ENCODE measurements at regions not wholly inside any gene's neighbourhood (a gene's known extent, or its start where the extent isn't known, plus 50 kb on each side); places are given as distances from the start of the nearest gene placed in this dataset.
"Not testable (repeated sequence)": the region's sequence is repeated elsewhere in the genome, so short reads cannot be mapped to it uniquely, and the experiment has no call there.

DNA sequence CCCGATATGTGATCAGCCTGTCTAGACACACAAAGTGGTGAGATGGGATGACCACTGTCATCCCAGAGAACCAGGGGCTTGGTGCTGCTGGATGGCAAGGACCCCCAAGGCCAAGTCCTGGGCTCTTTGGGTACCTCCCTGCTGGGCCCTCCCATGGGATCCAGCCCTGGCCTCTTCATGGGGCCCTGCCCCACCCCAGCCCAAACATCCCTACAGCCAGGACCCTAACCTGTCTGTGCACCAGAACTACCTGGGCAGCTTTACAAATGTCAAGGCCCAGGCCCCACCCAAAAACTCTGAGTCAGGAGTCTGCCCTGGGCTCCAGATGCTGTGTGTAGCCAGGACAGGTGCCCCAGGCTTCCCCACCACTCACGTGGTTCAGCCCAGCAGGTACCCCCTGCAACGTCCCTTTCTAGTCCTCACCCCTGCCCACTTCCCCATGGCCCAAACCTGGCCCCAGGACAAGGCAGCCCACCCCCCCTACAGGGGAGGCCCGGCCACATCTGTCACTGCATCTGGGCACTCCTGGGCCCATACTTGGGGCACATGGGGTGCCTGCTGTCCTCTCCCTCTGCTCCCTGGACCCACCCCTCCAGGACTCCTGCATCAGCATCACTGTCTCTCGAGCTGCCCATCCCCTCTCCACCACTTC is 233.5 kb downstream of the TUBA3C start:
- DNase-seq = no peak

DNA sequence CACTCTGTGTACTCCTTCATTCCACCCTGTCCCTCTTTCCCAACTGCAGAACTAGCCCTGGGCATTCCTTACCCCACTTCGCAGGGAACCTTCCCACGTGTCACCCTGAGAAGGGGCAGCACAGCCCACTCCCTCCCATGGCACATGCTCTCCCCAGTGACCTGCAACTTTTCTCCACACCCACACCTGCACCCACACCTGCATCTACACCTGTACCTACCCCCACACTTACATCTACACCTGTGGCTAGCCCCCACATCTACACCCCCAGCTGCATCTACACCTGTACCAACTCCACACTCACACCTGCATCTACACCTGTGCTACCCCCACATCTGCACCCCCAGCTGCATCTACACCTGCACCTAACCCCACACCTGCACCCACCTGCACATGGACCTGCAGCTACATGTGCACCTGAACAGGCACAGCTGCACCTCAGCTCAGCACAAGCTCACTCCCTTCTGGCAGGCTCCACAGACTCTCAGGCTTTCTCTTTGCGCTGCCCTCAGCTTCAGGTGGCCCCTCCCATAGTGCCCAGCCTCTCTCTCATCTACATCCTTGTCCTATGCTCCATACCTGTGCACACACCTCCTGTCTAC is 234.1 kb downstream of the TUBA3C start:
- no peak for DNase-seq

GRCh38 chr13:18946738-18947137 is 234.9 kb downstream of the TUBA3C start:
- DNase-seq = no peak

DNA sequence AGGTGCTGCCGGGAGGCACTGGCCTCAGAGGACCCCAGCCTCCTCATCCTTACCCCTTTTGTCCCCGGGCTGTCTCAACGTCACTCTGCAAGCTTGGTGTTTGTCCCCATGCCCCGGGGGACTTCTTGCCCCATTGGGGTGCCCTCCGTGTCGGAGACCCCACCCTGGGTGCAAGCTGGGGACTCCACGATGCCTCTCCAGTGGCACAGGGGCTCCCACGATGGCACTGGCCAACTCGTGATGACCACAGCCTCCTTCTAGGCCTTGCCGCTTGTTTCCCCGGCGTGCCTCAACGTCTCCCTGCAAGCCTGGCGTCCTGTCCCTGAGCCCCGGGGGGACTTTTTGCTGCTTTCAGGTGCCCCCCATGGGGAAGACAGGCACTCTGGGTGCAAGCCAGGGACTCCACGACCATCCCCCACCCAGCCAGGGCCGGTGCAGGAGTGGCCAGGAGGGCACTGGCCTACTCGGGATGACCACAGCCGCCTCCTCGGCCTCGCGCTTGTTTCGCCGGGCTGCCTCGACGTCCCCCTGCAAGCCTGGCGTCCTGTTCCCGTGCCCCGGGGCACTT is 237.0 kb downstream of the TUBA3C start:
- no peak for DNase-seq

DNA sequence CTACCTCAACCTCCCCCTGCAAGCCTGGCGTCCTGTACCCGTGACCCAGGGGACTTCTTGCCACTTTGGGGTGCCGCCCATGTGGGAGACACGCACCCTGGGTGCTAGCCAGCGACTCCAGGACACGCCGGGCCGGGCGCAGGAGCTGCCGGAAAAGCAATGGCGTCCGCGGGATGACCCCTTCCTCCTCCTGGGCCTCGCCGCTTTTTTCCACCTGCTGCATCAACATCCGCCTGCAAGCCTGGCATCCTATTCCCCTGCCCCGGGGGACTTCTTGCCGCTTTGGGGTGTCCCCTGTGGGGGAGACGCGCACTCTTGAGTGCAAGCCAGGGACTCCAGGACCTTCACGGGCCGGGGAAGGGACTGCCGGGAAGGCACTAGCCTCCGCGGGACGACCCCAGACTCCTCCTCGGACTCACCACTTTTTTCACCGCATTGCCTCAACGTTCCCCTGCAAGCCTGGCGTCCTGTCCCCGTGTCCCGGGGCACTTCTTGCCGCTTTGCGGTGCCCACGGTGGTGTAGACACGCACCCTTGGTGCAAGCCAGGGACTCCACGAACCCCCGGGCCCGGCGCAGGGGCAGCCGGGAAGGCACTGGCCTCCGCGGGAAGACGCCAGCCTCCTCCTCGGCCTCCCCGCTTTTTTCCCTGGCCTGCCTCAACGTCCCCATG is 237.8 kb downstream of the TUBA3C start:
- DNase-seq = no peak

DNA sequence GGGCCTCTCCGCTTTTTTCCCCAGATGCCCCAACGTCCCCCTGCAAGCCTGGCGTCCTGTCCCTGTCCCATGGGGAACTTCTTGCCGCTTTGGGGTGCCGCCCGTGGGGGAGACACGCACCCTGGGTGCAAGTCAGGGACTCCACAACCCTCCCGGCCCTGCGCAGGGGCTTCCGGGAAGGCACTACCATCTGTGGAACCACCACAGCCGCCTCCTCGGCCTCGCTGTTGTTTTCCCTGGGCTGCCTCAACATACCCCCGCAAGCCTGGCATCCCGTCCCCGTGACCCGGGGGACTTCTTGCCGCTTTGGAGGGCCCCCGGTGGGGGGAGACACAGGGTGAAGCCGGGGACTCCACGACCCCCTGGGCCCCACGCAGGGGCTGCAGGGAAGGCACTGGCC is 238.4 kb downstream of the TUBA3C start:
- DNase-seq = no peak

- DNase-seq = no peak
These were observed 245.5 kb downstream of the TUBA3C start for GRCh38 chr13:18936104-18936503.

- no peak for DNase-seq
These were observed 260.6 kb downstream of the TUBA3C start for GRCh38 chr13:18921063-18921462.

GRCh38 chr13:18905096-18905495 is 276.5 kb downstream of the TUBA3C start:
- DNase-seq = not testable (repeated sequence)

DNA sequence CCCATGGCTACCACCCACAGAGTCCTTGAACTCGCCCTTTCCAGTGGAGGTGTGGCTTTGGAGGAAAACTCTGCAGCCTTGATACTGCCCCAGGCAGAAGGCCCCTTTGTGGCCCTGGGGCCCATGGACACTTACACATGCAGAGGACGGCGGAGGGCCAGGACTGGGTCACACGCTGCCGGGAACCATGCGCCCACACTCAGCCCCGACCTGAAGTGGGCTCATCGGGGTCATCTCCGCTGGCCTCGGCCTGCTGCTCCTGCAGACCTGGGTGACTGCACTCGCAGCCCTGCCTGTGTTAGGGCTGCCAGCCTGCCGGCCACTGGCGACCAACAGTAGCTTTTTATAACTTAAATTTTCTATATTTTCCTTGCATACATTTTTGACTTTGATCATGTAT is 286.2 kb downstream of the TUBA3C start:
- DNase-seq = not testable (repeated sequence)

DNA sequence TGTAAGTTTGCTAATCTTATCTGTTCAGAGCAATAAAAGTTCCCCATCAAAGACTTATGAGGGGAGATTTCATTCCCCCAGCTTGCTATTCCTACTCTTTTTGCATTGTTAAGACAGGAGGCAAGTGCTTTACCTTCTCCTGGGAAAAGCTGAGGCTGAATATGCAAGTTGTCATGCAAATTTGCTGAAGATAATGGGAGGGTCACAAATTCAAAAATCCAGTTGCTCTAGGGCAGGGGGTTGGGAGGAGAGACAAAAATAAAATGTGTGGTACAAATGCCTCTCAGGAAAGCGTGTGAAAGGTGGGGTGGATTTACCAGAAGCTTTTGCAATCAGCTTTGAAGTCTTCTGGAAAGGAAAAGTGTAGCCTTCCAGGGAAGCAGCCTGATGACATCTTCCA is 290.4 kb downstream of the TUBA3C start:
- DNase-seq = not testable (repeated sequence)

DNA sequence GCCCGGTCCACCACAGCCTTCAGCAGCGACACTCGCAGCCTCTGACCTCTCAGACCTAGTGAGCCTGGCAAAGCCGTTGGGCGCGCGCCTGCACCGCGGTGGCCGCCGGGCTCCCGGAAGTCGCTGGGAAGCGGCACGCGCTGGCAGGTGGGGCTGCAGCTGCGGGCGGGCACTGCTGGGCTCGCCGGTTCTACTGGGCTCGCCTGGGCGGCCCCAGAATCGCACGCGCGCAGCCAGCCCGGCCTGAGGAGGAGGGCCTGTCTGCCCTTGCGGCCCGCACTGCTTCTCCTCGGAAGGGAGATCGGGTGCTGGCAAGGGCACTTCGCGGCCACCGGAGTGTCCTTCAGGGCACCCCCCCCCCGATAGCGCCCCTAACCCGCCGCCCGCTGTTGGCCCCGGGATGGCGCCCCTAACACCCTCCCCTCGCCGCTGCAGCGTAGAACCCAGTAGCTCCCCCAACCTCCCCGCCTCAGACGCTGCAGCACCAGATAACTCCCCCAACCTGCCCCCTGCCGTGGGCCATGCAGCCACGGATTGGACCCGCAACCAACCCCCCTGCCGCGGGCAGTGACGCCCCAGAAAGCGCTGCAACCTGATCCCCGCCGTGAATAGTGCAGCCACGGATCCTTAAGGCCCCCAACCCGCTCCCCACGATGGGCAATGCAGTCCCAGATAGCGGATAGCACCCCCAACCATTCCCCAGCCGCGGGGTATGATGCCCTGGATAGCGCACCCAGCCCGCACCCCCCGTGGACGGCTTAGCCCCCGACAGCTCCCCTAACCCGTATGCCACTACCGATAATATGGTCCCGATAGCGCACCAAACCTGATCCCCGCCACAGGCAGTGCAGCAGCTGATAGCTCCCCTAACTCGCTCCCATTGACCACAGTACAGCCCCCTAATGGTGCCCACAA is 306.5 kb downstream of the TUBA3C start:
- DNase-seq = not testable (repeated sequence)

DNA sequence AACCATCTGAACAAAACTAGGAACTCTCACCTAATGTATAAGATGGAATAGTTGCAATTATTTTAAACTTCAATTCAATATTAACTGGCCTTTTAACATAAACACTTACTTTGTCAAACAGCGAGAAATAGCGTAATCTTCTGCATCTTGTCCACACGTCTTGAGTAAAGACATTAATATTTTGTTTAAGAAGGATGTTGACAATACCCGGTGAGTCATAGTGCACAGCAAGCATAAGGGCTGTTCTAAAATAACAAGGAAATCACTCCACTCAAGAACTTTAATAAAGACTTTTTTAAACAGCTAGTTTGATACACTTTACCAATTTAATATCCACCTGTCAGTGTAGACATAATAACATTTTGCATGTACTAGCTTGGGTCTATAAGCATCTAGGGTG is 311.1 kb downstream of the TUBA3C start:
- not testable (repeated sequence) for DNase-seq

DNA sequence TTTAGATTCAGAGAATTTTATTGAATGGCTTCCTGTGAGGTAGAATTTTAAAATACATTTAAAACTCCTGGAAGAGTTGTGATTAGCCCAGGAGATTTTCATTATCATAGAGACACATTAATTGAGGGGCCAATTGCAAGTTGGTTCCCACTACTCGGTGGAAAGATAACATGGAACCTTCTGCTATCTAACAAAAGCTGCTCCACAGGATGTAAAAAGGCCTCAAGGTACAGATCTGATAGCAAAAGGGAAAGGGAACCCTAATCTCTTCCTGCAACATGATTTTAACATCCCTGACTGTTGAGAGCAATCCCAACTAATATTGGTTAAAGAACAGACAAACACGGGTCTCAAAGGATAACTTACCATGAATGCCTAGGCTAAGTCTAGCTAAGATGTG is 312.3 kb downstream of the TUBA3C start:
- DNase-seq = not testable (repeated sequence)

DNA sequence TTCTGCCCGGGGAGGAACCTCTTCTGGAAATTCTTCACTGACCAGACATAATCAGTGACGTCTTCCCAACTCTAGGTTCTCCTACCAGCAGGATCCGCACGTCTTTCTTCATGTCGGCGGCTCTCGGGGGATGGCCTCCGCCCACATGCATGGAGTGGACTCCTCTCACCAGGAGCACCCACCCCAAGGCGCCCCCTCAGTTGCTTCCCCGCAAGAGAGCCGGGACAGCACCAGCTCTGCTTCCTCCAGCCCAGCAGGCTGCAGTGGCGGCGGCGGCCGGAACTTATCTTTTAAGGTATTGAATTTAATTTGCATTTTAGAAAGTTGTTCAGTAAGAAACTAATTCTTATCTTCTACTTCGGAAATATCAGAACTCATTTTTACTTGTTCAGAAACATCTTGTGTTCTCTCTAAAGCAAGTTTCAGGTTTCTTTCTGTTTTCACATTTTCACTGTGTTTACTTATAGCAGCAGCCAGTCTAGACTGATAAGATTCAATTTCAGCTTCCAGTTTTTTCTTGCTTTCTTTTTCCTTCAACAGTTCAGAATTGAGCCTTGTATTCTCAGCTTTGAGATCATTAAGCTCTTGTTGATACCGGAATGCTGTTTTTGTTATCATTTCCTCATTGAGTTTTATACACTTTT is 343.5 kb downstream of the TUBA3C start:
- DNase-seq = not testable (repeated sequence)

DNA sequence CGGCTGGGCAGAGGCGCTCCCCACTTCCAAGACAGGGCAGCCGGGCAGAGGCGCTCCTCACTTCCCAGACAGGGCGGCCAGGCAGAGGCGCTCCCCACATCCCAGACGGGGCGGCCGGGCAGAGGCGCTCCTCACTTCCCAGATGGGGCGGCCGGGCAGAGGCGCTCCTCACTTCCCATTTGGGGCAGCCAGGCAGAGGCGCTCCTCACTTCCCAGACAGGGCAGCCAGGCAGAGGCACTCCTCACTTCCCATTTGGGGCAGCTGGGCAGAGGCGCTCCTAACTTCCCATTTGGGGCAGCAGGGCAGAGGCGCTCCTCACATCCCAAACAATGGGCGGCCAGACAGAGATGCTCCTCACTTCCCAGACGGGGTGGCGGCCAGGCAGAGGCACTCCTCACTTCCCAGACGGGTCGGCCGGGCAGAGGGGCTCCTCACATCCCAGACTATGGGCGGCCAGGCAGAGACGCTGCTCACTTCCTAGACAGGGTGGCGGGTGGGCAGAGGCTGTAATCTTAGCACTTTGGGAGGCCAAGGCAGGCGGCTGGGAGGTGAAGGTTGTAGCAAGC is 344.4 kb downstream of the TUBA3C start:
- not testable (repeated sequence) for DNase-seq

DNA sequence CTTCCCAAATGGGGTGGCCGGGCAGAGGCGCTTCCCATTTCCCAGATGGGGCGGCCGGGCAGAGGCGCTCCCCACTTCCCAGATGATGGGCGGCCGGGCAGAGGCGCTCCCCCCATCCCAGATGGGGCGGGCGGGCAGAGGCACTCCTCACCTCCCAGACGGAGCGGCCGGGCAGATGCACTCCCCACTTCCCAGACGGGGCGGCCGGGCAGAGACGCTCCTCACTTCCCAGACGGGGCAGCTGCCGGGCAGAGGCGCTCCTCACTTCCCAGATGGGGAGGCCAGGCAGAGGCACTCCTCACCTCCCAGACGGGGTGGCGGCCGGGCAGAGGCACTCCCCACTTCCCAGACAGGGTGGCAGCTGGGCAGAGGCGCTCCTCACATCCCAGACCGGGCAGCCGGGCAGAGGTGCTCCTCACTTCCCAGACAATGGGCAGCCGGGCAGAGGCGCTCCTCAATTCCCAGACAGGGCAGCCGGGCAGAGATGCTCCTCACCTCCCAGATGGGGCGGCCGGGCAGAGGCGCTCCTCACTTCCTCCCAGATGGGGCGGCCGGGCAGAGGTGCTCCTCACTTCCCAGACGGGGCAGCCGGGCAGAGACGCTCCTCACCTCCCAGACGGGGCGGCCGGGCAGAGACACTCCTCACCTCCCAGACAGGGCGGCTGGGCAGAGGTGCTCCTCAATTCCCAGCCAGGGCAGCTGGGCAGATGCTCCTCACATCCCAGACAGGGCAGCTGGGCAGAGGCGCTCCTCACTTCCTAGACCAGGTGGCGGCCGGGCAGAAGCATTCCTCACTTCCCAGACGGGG is 345.0 kb downstream of the TUBA3C start:
- not testable (repeated sequence) for DNase-seq

- not testable (repeated sequence) for DNase-seq
These were observed 345.9 kb downstream of the TUBA3C start for GRCh38 chr13:18835754-18836153.

DNA sequence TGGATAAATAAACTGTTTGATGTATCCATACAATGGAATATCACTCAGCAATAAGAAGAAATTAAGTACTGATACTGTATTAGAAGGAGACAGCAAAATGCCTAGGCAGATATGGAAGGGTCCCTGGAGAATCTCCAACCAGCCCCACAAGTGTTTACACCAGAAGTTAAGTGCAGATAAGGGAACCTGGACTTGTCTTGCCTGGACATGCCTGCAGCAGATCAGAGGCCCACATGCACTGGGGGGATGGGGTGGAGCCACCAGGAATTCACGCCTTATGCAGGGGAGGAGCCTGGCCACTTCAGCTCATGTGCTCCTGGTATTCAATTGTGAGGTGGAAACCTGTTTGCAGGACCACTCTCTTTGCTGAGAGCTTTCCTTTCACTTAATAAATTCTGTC is 356.9 kb downstream of the TUBA3C start:
- not testable (repeated sequence) for DNase-seq

DNA sequence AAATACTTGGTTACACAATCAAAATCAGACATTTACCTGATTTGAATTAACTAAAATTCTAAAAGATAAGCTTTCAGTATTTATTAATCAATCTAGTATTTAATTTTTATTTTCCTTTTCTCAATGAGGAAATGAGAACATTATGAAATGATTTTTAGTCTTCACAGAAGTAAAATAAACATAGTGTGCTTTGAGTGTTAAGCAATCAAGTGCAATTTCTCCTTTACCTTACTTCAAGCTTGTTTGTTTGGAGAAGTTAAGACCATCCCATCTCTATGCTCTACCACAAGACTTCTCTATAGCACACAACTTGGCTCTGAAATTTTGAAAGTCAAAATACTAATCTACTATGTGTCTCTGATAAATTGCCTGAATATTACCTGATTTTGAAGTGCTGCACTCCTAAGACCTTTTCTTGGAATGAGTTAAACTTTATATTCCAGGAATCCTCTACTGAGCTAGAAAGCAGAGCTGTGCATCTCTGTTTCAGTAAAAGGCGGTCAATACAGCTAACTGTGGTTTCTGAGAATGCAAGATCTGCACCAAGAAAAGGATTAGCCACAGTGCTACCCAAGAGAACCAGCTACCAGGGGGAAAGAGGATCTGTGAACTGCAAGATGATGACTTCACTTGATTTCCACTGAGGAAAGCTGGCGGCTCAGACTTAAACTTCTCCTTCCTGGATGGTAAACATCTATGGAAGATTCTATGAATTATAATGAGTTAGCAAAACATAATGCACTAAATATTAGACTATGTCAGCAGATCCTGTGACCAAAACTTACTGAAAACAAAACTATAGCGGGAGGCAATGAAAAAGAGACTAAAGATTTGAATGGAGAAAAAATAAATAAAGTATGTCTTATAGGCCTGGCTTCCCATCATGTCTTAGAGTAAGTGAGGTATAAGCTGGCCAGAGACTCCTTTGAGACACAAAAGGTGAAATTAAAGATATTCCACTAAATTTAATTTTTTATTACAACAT is 358.7 kb downstream of the TUBA3C start:
- not testable (repeated sequence) for DNase-seq

Measured in NCI-H146 (cell line).